ENCODE measurements at regions not wholly inside any gene's neighbourhood (a gene's known extent, or its start where the extent isn't known, plus 50 kb on each side); places are given as distances from the start of the nearest gene placed in this dataset.

GRCh38 chrX:119337201-119337600 lies 61.9 kb upstream of the SLC25A43 start:
- TF ChIP-seq CTCF (conservative IDR thresholded peaks at IDR 0.05 in 1 of 2, IDR thresholded peaks at IDR 0.05 in 1 of 2; ENCODE audit: extremely low read depth in 1 of 2, insufficient read depth in 1 of 2, low read depth in 1 of 2, low read length in 2 of 2) (no peak), EZH2 (IDR thresholded peaks at IDR 0.05; ENCODE audit: borderline replicate concordance, low read length) (no peak)
